Omental fat pad (tissue), 3 donors: ENCODE measurements at regions not wholly inside any gene's neighbourhood (a gene's known extent, or its start where the extent isn't known, plus 50 kb on each side); places are given as distances from the start of the nearest gene placed in this dataset.

Experiments
- ATAC-seq: fragments of 150-250 bp; one replicate; pipeline ENCODE4 v1.9.1; 2016; ENCODE audit warnings: mild to moderate bottlenecking, moderate library complexity; ENCODE audit not compliant: low FRiP score
- DNase-seq: peaks from one replicate; pipeline ENCODE4 v3.0.0-alpha.2; 2019; ENCODE audit warnings: low spot score
- TF ChIP-seq, protein P1 (sequence below), 3 donors: fragments of 450-650 bp; IDR thresholded peaks; one replicate each; pipeline ENCODE4 v1.5.1; 2016 to 2017; ENCODE audit warnings: antibody characterized with exemption in 3 of 3, mild to moderate bottlenecking in 3 of 3, moderate library complexity in 2 of 3

DNA sequence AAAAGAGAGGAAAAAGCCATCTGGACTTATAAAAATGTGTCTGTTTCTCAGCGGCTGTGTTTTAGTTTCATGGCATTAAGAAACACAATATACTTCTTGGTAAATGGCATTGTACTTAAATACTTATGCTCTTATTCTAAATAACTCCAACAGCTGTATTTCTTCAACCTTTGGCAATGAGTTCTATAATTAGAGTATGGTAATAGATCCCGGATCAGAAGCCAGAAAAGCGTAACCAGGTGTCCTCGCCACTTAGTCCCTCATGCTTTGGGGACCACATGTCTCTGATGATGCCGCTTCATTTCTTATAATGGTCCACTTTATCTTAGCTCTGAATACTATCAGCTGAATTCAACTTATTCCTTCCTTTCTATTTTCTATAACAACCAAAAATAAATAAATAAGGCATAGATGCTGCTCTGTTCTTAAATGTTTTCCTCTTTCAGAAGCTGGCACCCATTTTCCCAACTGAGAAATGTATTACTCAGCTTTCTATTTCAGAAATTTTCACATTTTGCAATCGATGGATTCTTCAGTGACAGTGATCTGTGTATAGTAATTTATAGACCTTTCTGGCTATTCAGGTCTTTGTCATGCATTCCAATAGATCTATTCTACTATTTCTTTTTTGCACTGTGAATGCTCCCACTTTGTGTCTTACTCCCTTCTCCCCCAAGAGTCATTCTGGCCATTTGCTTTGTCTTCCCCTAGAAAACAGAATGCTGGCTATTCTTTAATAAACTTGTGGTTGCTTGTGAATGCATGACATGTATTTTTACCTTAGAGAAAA lies 87.6 kb upstream of the KBTBD8 start:
- DNase-seq = no peak
- TF ChIP-seq, protein P1, sequence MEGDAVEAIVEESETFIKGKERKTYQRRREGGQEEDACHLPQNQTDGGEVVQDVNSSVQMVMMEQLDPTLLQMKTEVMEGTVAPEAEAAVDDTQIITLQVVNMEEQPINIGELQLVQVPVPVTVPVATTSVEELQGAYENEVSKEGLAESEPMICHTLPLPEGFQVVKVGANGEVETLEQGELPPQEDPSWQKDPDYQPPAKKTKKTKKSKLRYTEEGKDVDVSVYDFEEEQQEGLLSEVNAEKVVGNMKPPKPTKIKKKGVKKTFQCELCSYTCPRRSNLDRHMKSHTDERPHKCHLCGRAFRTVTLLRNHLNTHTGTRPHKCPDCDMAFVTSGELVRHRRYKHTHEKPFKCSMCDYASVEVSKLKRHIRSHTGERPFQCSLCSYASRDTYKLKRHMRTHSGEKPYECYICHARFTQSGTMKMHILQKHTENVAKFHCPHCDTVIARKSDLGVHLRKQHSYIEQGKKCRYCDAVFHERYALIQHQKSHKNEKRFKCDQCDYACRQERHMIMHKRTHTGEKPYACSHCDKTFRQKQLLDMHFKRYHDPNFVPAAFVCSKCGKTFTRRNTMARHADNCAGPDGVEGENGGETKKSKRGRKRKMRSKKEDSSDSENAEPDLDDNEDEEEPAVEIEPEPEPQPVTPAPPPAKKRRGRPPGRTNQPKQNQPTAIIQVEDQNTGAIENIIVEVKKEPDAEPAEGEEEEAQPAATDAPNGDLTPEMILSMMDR (IDR thresholded peaks at IDR 0.05) = no peak
- no peak for ATAC-seq

DNA sequence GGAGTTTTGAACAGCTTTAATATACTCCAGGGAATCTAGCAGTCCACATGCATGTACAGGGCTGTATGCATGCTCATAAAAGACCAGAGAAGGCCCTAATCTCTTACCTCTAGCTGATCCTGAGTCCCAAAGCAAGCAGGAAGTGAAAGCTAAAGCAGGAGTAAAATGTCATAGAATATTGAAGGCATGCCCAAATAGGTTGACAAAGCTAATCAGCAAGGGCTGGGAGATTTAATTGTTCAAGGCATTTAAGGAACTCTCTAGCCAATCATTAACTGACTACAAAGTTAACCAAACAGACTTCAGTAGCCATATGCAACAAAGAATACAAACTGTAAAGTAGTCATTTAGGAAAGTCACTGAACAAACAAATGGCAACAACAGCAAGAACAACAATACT lies 85.8 kb upstream of the KBTBD8 start:
- ATAC-seq (no peak), DNase-seq (no peak)
- TF ChIP-seq, protein P1 (IDR thresholded peaks at IDR 0.05) = no peak

DNA sequence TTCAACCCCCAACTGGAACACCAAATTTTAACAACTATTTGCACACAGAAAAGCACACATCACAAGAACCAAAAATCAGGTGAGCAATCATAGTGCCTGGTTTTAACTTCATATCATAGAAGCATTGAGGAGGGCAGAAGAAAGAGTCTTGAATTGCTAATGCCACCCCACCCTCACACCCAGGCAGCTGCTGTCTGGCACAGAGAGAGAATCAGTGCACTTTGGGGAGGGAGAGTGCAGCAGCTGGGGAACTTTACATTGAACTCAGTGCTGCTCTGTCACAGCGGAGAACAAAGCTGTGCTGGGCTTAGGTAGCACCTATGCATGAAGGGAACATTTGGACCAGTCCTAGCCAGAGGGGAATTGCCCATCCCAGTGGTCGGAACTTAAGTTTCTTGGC lies 76.0 kb upstream of the KBTBD8 start:
- no peak for DNase-seq
- no peak for ATAC-seq
- TF ChIP-seq, protein P1 (IDR thresholded peaks at IDR 0.05) = no peak

DNA sequence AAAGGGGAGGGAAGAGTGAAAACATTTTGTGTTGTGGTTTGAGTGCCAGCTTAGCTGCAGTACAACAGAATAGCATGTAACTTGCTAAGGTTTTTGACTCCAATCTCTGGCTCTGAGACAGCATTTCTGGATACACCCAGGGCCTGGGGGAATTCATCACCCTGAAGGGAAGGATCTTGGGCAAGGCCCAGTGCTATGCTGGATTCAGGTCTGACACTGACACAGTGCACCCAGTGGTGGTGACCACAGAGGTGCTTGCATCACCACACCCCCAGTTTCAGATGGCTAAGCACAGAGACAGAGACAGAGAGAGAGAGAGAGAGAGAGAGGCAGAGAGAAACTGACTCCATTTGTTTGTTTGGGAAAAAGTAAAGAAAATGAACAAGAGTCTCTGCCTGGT lies 74.1 kb upstream of the KBTBD8 start:
- ATAC-seq = no peak
- TF ChIP-seq, protein P1 (IDR thresholded peaks at IDR 0.05) = no peak
- DNase-seq = no peak

DNA sequence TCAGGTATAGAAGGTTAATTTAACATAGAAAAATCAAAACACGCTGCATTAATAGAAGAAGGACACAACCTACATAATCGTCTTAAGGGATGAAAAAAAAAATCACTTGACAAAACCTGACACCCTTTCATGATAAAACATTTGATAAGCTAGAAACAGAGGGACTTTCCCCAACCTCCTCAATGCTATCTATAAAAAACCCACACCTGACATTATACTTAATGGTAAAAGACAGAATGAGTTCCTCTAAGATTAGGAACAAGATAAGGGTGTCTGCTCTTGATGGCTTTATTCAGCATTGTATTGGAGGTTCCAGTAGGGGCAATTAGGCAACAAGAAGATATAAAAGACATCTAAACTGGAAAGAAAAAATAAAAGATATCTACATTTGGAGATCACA lies 69.9 kb upstream of the KBTBD8 start:
- ATAC-seq (no peak), DNase-seq (no peak)
- TF ChIP-seq, protein P1 (IDR thresholded peaks at IDR 0.05) = no peak

DNA sequence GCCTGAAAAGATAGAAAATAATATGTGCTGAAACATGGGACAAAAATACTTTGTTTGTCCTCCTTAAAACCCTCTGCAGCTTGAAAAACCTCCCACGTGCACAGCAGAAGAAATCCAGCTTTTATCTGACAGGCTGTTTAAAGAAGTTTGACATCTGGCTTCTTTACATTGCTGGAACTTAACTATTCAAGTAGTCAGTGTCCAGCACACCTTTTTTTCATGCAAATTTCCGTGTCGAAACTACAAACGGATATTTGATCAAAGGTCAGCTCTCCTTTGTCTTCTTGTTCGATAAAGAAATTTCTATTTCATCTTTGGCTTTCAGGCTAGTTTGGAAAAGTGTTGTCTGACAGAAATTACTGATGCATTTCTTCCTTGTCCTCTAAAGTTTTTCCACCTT lies 66.8 kb upstream of the KBTBD8 start:
- DNase-seq (no peak), ATAC-seq (no peak)
- TF ChIP-seq, protein P1 (IDR thresholded peaks at IDR 0.05) = no peak

DNA sequence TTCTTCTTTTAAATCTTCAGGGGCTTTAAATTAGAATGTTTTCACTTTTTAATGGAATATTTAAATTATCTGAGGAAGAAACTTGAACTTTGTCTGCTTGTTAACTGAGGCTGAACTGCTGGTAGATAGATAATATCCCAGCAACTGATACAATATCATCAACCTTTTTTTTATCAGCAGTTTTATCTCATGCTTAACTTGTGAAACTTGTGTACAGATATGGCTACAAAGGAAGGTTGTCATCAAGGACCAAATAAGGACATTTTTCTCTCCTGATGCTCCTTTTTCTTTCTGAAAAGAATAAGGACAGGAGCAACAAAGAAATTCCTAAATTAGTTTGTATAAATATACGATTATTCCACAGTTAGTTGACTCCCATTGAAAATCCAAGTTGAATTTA lies 66.4 kb upstream of the KBTBD8 start:
- ATAC-seq (no peak), DNase-seq (no peak)
- TF ChIP-seq, protein P1 (IDR thresholded peaks at IDR 0.05) = no peak
